Naive thymus-derived CD8-positive, alpha-beta T cell (primary cell): ENCODE measurements at regions not wholly inside any gene's neighbourhood (a gene's known extent, or its start where the extent isn't known, plus 50 kb on each side); places are given as distances from the start of the nearest gene placed in this dataset.
"Not testable (repeated sequence)": the region's sequence is repeated elsewhere in the genome, so short reads cannot be mapped to it uniquely, and the experiment has no call there.

Experiments used
- ATAC-seq, 2 donors: fragments of 150-1000 bp; cut with Tn5 transposase in 1 of 2; sonication (Bioruptor Pico), chemical (Tn5 transposase) in 1 of 2; 1 replicate in 1 of 2; 2 replicates in 1 of 2; pipeline ENCODE4 v1.10.0; 2021; ENCODE audit warnings: mild to moderate bottlenecking in 2 of 2, moderate library complexity in 2 of 2
- POLR2A ChIA-PET: fragments of 350-600 bp; sonication (Branson Sonifier 250); formaldehyde crosslinking; loops from one replicate; lab custom pipeline; 2021; ENCODE audit warnings: antibody characterized with exemption; lab: Charles Lee
- DNase-seq, 10 donors: peaks; one replicate each; pipeline versions ENCODE4 v3.0.0 to v3.0.0-alpha.2; 2020 to 2022
- H3K27ac Mint-ChIP-seq, 10 donors: one replicate each; pipeline ENCODE4 v1.8.0; 2020 to 2022; ENCODE audit warnings: mild to moderate bottlenecking in 10 of 10, mixed read lengths in 10 of 10, moderate library complexity in 4 of 10, inconsistent platforms in 1 of 10
- H3K27me3 Mint-ChIP-seq, 5 donors: one replicate each; pipeline ENCODE4 v1.8.0; 2021 to 2022; ENCODE audit warnings: mixed read lengths in 5 of 5
- H3K36me3 Mint-ChIP-seq, 3 donors: one replicate each; pipeline ENCODE4 v1.8.0; 2020 to 2022; ENCODE audit warnings: mixed read lengths in 3 of 3, mild to moderate bottlenecking in 2 of 3, inconsistent platforms in 1 of 3
- H3K4me1 Mint-ChIP-seq, 4 donors: one replicate each; pipeline ENCODE4 v1.8.0; 2021 to 2022; ENCODE audit warnings: mixed read lengths in 4 of 4
- H3K4me3 Mint-ChIP-seq, 10 donors: one replicate each; pipeline ENCODE4 v1.8.0; 2020 to 2022; ENCODE audit warnings: mild to moderate bottlenecking in 10 of 10, mixed read lengths in 10 of 10, moderate library complexity in 6 of 10, inconsistent platforms in 1 of 10
- H3K9me3 Mint-ChIP-seq, 9 donors: one replicate each; pipeline ENCODE4 v1.8.0; 2020 to 2022; ENCODE audit warnings: mixed read lengths in 9 of 9, mild to moderate bottlenecking in 3 of 9, inconsistent platforms in 1 of 9, moderate library complexity in 1 of 9

GRCh38 chr2:240256704-240257637 lies 116.5 kb upstream of the OTOS start:
- DNase-seq: no peak

GRCh38 chr2:240257940-240258580 lies 117.6 kb upstream of the OTOS start:
- Mint-ChIP-seq H3K9me3 (peaks cover under 1 to 21% (median 11%) of the 10 kb centered on the region in 9 donors), H3K36me3 (peaks cover 0 to 9% (median 2%) of the 10 kb centered on the region in 3 donors), H3K27me3 (peaks cover 0 to 32% (median 4%) of the 10 kb centered on the region in 5 donors), H3K27ac (no peak overlapping the region), H3K4me3 (no peak overlapping the region), H3K4me1 (no peaks in the 10 kb centered on the region)
- DNase-seq: no peak
- POLR2A ChIA-PET: no interaction called here
- no peak for ATAC-seq

More at GRCh38 chr2:240256704-240257637, 116.5 kb upstream of the OTOS start:
- POLR2A ChIA-PET: no interaction called here
- no peak for ATAC-seq
- H3K4me1 Mint-ChIP-seq: no peaks in the 10 kb centered on the region
- peaks cover 0 to 12% (median 5%) of the 10 kb centered on the region in 9 donors for H3K9me3 Mint-ChIP-seq
- H3K36me3 Mint-ChIP-seq: peaks cover 0 to 4% (median 0%) of the 10 kb centered on the region in 3 donors
- H3K4me3 Mint-ChIP-seq: no peak overlapping the region
- H3K27ac Mint-ChIP-seq: no peak overlapping the region
- peaks cover 0 to 34% (median 4%) of the 10 kb centered on the region in 5 donors for H3K27me3 Mint-ChIP-seq

- peaks cover 0 to 11% (median 2%) of the 10 kb centered on the region in 3 donors for H3K36me3 Mint-ChIP-seq
- no peak overlapping the region for H3K27ac Mint-ChIP-seq
- POLR2A ChIA-PET: no interaction called here
- no peak overlapping the region for H3K4me3 Mint-ChIP-seq
- peaks cover 0 to 26% (median 4%) of the 10 kb centered on the region in 5 donors for H3K27me3 Mint-ChIP-seq
- DNase-seq (no peak), ATAC-seq (no peak)
- H3K4me1 Mint-ChIP-seq: no peaks in the 10 kb centered on the region
- peaks cover 7 to 28% (median 17%) of the 10 kb centered on the region in 9 donors for H3K9me3 Mint-ChIP-seq
Measured at GRCh38 chr2:240258685-240259084, 118.2 kb upstream of the OTOS start.

GRCh38 chr2:240259201-240259923 lies 118.9 kb upstream of the OTOS start:
- peaks cover 0 to 21% (median 4%) of the 10 kb centered on the region in 5 donors for H3K27me3 Mint-ChIP-seq
- POLR2A ChIA-PET: no interaction called here
- H3K4me3 Mint-ChIP-seq: no peak overlapping the region
- peak overlapping the region in 1 of 10 donors; percentile 90 for H3K27ac Mint-ChIP-seq
- no peak for DNase-seq
- H3K4me1 Mint-ChIP-seq: no peaks in the 10 kb centered on the region
- H3K9me3 Mint-ChIP-seq: peaks cover 12 to 34% (median 21%) of the 10 kb centered on the region in 9 donors
- no peak for ATAC-seq
- H3K36me3 Mint-ChIP-seq: peaks cover 0 to 14% (median 2%) of the 10 kb centered on the region in 3 donors

GRCh38 chr2:240259924-240260529 lies 119.6 kb upstream of the OTOS start:
- Mint-ChIP-seq H3K36me3 (peaks cover 0 to 14% (median 2%) of the 10 kb centered on the region in 3 donors), H3K4me3 (no peak overlapping the region), H3K9me3 (peaks cover 12 to 40% (median 21%) of the 10 kb centered on the region in 9 donors), H3K4me1 (no peaks in the 10 kb centered on the region), H3K27ac (no peak overlapping the region), H3K27me3 (peaks cover 0 to 15% (median 4%) of the 10 kb centered on the region in 5 donors)
- DNase-seq: no peak
- POLR2A ChIA-PET: no interaction called here
- no peak for ATAC-seq

- Mint-ChIP-seq H3K27ac (no peak overlapping the region), H3K4me1 (no peaks in the 10 kb centered on the region), H3K36me3 (peaks cover 0 to 14% (median 2%) of the 10 kb centered on the region in 3 donors), H3K4me3 (no peak overlapping the region), H3K9me3 (peaks cover 12 to 40% (median 23%) of the 10 kb centered on the region in 9 donors), H3K27me3 (peaks cover 0 to 8% (median under 1%) of the 10 kb centered on the region in 5 donors)
- ATAC-seq (no peak), DNase-seq (no peak)
- POLR2A ChIA-PET: no interaction called here
Measured at GRCh38 chr2:240260664-240261063, 120.2 kb upstream of the OTOS start.

- Mint-ChIP-seq H3K36me3 (peaks cover 0 to 14% (median 2%) of the 10 kb centered on the region in 3 donors), H3K9me3 (peaks cover 12 to 40% (median 26%) of the 10 kb centered on the region in 9 donors)
- H3K4me1 Mint-ChIP-seq, POLR2A ChIA-PET, H3K27ac Mint-ChIP-seq, H3K27me3 Mint-ChIP-seq, H3K4me3 Mint-ChIP-seq, DNase-seq, ATAC-seq: not testable (repeated sequence)
Measured at GRCh38 chr2:240262578-240262977, 122.1 kb upstream of the OTOS start.

- H3K36me3 Mint-ChIP-seq: peaks cover 0 to 18% (median 0%) of the 10 kb centered on the region in 3 donors
- ATAC-seq (no peak), DNase-seq (no peak)
- peaks cover 0 to 43% (median 21%) of the 10 kb centered on the region in 9 donors for H3K9me3 Mint-ChIP-seq
- no peak overlapping the region for H3K27ac Mint-ChIP-seq
- H3K4me3 Mint-ChIP-seq: no peak overlapping the region
- POLR2A ChIA-PET: no interaction called here
- no peaks in the 10 kb centered on the region for H3K4me1 Mint-ChIP-seq
- H3K27me3 Mint-ChIP-seq: peaks cover 31 to 56% (median 42%) of the 10 kb centered on the region in 5 donors
Measured at GRCh38 chr2:240269380-240269779, 128.9 kb upstream of the OTOS start.

- no peak for DNase-seq
- POLR2A ChIA-PET: no interaction called here
Measured at GRCh38 chr2:240269886-240270285, 129.4 kb upstream of the OTOS start.

GRCh38 chr2:240271716-240272341 lies 131.4 kb upstream of the OTOS start:
- POLR2A ChIA-PET: no interaction called here

More at GRCh38 chr2:240269886-240270285, 129.4 kb upstream of the OTOS start:
- peaks cover 0 to 18% (median 0%) of the 10 kb centered on the region in 3 donors for H3K36me3 Mint-ChIP-seq
- H3K4me3 Mint-ChIP-seq: no peak overlapping the region
- no peaks in the 10 kb centered on the region for H3K4me1 Mint-ChIP-seq
- H3K27ac Mint-ChIP-seq: no peak overlapping the region
- peaks cover 35 to 61% (median 48%) of the 10 kb centered on the region in 5 donors for H3K27me3 Mint-ChIP-seq
- H3K9me3 Mint-ChIP-seq: peaks cover 0 to 38% (median 21%) of the 10 kb centered on the region in 9 donors
- ATAC-seq: no peak

GRCh38 chr2:240275386-240275785 lies 134.9 kb upstream of the OTOS start:
- DNase-seq (no peak), ATAC-seq (no peak)
- Mint-ChIP-seq H3K36me3 (peaks cover 0 to 18% (median 0%) of the 10 kb centered on the region in 3 donors), H3K4me1 (no peaks in the 10 kb centered on the region), H3K27me3 (peaks cover 42 to 84% (median 65%) of the 10 kb centered on the region in 5 donors), H3K27ac (no peak overlapping the region), H3K9me3 (peaks cover 0 to 32% (median 15%) of the 10 kb centered on the region in 9 donors), H3K4me3 (no peak overlapping the region)
- POLR2A ChIA-PET: no interaction called here

More at GRCh38 chr2:240271716-240272341, 131.4 kb upstream of the OTOS start:
- Mint-ChIP-seq H3K9me3 (peaks cover 0 to 38% (median 18%) of the 10 kb centered on the region in 9 donors), H3K27ac (no peak overlapping the region), H3K4me3 (no peak overlapping the region), H3K27me3 (peaks cover 48 to 80% (median 59%) of the 10 kb centered on the region in 5 donors), H3K4me1 (no peaks in the 10 kb centered on the region), H3K36me3 (peaks cover 0 to 18% (median 0%) of the 10 kb centered on the region in 3 donors)
- ATAC-seq (no peak), DNase-seq (no peak)
